ENCODE measurements at regions not wholly inside any gene's neighbourhood (a gene's known extent, or its start where the extent isn't known, plus 50 kb on each side); places are given as distances from the start of the nearest gene placed in this dataset.

- no peaks in the 10 kb centered on the region for H3K27me3 Mint-ChIP-seq
- H3K4me1 Mint-ChIP-seq: no peaks in the 10 kb centered on the region
- no peak overlapping the region for H3K27ac Mint-ChIP-seq
- H3K4me3 Mint-ChIP-seq: no peak overlapping the region
- H3K9me3 Mint-ChIP-seq: no peaks in the 10 kb centered on the region
- no peaks in the 10 kb centered on the region for H3K36me3 Mint-ChIP-seq
These were observed 238.0 kb upstream of the COPS8 start for GRCh38 chr2:236847538-236848263.

- H3K36me3 Mint-ChIP-seq: no peaks in the 10 kb centered on the region
- H3K9me3 Mint-ChIP-seq: no peaks in the 10 kb centered on the region
- no peaks in the 10 kb centered on the region for H3K4me1 Mint-ChIP-seq
- H3K27me3 Mint-ChIP-seq: no peaks in the 10 kb centered on the region
- H3K27ac Mint-ChIP-seq: no peak overlapping the region
- no peak overlapping the region for H3K4me3 Mint-ChIP-seq
These were observed 237.2 kb upstream of the COPS8 start for GRCh38 chr2:236848501-236848900.

GRCh38 chr2:236849508-236849907, 236.2 kb upstream of the COPS8 start:
- Mint-ChIP-seq H3K4me1 (no peaks in the 10 kb centered on the region), H3K9me3 (no peaks in the 10 kb centered on the region), H3K27me3 (no peaks in the 10 kb centered on the region), H3K4me3 (no peak overlapping the region), H3K36me3 (no peaks in the 10 kb centered on the region), H3K27ac (no peak overlapping the region)

GRCh38 chr2:236849940-236850339, 235.7 kb upstream of the COPS8 start:
- Mint-ChIP-seq H3K27ac (no peak overlapping the region), H3K9me3 (no peaks in the 10 kb centered on the region)

GRCh38 chr2:236851187-236851586, 234.5 kb upstream of the COPS8 start:
- Mint-ChIP-seq H3K4me1 (no peaks in the 10 kb centered on the region), H3K9me3 (no peaks in the 10 kb centered on the region), H3K36me3 (no peaks in the 10 kb centered on the region), H3K4me3 (no peak overlapping the region), H3K27ac (no peak overlapping the region), H3K27me3 (no peaks in the 10 kb centered on the region)

More at GRCh38 chr2:236849940-236850339, 235.7 kb upstream of the COPS8 start:
- Mint-ChIP-seq H3K27me3 (no peaks in the 10 kb centered on the region), H3K4me1 (no peaks in the 10 kb centered on the region), H3K4me3 (no peak overlapping the region), H3K36me3 (no peaks in the 10 kb centered on the region)

GRCh38 chr2:236852100-236852976, 233.4 kb upstream of the COPS8 start:
- Mint-ChIP-seq H3K9me3 (no peaks in the 10 kb centered on the region), H3K4me1 (no peaks in the 10 kb centered on the region), H3K27ac (no peak overlapping the region), H3K4me3 (no peak overlapping the region), H3K36me3 (no peaks in the 10 kb centered on the region), H3K27me3 (no peaks in the 10 kb centered on the region)

GRCh38 chr2:236852977-236853374, 232.7 kb upstream of the COPS8 start:
- H3K36me3 Mint-ChIP-seq: no peaks in the 10 kb centered on the region
- no peaks in the 10 kb centered on the region for H3K9me3 Mint-ChIP-seq
- no peak overlapping the region for H3K27ac Mint-ChIP-seq
- no peak overlapping the region for H3K4me3 Mint-ChIP-seq
- H3K27me3 Mint-ChIP-seq: no peaks in the 10 kb centered on the region
- no peaks in the 10 kb centered on the region for H3K4me1 Mint-ChIP-seq

GRCh38 chr2:236853585-236854051, 232.1 kb upstream of the COPS8 start:
- H3K9me3 Mint-ChIP-seq: no peaks in the 10 kb centered on the region
- H3K27me3 Mint-ChIP-seq: no peaks in the 10 kb centered on the region
- H3K36me3 Mint-ChIP-seq: no peaks in the 10 kb centered on the region
- no peak overlapping the region for H3K27ac Mint-ChIP-seq
- no peaks in the 10 kb centered on the region for H3K4me1 Mint-ChIP-seq
- no peak overlapping the region for H3K4me3 Mint-ChIP-seq

- no peak overlapping the region for H3K4me3 Mint-ChIP-seq
- no peaks in the 10 kb centered on the region for H3K27me3 Mint-ChIP-seq
These were observed 230.4 kb upstream of the COPS8 start for GRCh38 chr2:236855176-236855865.

GRCh38 chr2:236855866-236856847, 229.5 kb upstream of the COPS8 start:
- Mint-ChIP-seq H3K4me3 (no peak overlapping the region), H3K9me3 (no peaks in the 10 kb centered on the region), H3K36me3 (no peaks in the 10 kb centered on the region), H3K27ac (peak overlapping the region; percentile 36), H3K27me3 (no peaks in the 10 kb centered on the region), H3K4me1 (no peaks in the 10 kb centered on the region)

More at GRCh38 chr2:236855176-236855865, 230.4 kb upstream of the COPS8 start:
- H3K4me1 Mint-ChIP-seq: no peaks in the 10 kb centered on the region
- H3K36me3 Mint-ChIP-seq: no peaks in the 10 kb centered on the region
- H3K27ac Mint-ChIP-seq: no peak overlapping the region
- no peaks in the 10 kb centered on the region for H3K9me3 Mint-ChIP-seq

- H3K27ac Mint-ChIP-seq: peak overlapping the region; percentile 36
- H3K36me3 Mint-ChIP-seq: no peaks in the 10 kb centered on the region
- no peak overlapping the region for H3K4me3 Mint-ChIP-seq
- H3K9me3 Mint-ChIP-seq: no peaks in the 10 kb centered on the region
- no peaks in the 10 kb centered on the region for H3K27me3 Mint-ChIP-seq
- no peaks in the 10 kb centered on the region for H3K4me1 Mint-ChIP-seq
These were observed 228.8 kb upstream of the COPS8 start for GRCh38 chr2:236856848-236857235.

- no peaks in the 10 kb centered on the region for H3K9me3 Mint-ChIP-seq
- H3K27ac Mint-ChIP-seq: no peak overlapping the region
- H3K27me3 Mint-ChIP-seq: no peaks in the 10 kb centered on the region
- H3K4me3 Mint-ChIP-seq: no peak overlapping the region
- no peaks in the 10 kb centered on the region for H3K4me1 Mint-ChIP-seq
- no peaks in the 10 kb centered on the region for H3K36me3 Mint-ChIP-seq
These were observed 228.4 kb upstream of the COPS8 start for GRCh38 chr2:236857246-236857645.

- Mint-ChIP-seq H3K4me1 (no peaks in the 10 kb centered on the region), H3K9me3 (no peaks in the 10 kb centered on the region), H3K4me3 (no peak overlapping the region), H3K27me3 (no peaks in the 10 kb centered on the region), H3K36me3 (no peaks in the 10 kb centered on the region), H3K27ac (no peak overlapping the region)
These were observed 227.9 kb upstream of the COPS8 start for GRCh38 chr2:236857781-236858180.

- Mint-ChIP-seq H3K4me1 (no peaks in the 10 kb centered on the region), H3K4me3 (no peak overlapping the region), H3K36me3 (no peaks in the 10 kb centered on the region), H3K9me3 (no peaks in the 10 kb centered on the region), H3K27me3 (no peaks in the 10 kb centered on the region), H3K27ac (no peak overlapping the region)
These were observed 227.0 kb upstream of the COPS8 start for GRCh38 chr2:236858661-236859060.

GRCh38 chr2:236859908-236860307, 225.8 kb upstream of the COPS8 start:
- no peaks in the 10 kb centered on the region for H3K27me3 Mint-ChIP-seq
- no peaks in the 10 kb centered on the region for H3K36me3 Mint-ChIP-seq
- no peak overlapping the region for H3K27ac Mint-ChIP-seq
- no peak overlapping the region for H3K4me3 Mint-ChIP-seq
- no peaks in the 10 kb centered on the region for H3K9me3 Mint-ChIP-seq
- H3K4me1 Mint-ChIP-seq: no peaks in the 10 kb centered on the region
